ENCODE measurements at regions not wholly inside any gene's neighbourhood (a gene's known extent, or its start where the extent isn't known, plus 50 kb on each side); places are given as distances from the start of the nearest gene placed in this dataset.

DNA sequence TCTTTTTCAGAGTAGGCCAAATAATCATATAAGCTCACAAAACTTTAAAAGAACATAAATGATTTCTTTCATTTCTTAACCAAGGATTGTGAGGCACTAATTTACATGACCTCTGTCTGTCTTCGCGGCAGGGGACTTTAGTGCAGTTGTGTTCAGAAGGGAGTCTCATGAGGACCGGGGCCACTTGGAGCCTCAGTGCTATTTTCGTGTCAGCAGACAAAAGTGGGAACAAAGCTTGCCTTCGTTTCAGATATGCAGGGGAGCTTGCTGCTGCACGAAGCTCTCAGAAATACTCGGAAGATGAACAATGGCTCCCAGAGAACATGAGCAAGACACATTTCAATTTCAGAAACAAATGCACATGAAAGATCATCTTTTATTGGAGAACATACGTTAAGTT lies 497.0 kb downstream of the CDH26 start:
- no peak for DNase-seq

DNA sequence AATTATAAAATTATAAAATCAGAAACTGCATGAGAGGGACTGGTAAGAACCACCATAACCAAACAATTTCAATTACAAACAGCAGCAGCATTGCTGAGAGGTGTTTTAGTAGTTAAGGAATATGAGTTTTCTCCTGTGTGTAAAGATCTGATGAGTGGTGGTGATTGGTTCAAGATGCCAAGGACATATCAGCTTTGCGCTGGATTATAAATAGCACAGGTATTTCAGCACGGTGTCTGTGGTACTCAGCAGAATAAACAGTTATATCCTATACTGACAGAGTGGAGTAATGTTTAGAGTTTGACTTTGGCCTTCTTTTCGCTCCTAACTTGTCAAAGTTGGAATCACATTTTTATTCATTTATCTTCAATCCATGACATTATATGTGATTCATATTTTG lies 501.0 kb downstream of the CDH26 start:
- DNase-seq: no peak

DNA sequence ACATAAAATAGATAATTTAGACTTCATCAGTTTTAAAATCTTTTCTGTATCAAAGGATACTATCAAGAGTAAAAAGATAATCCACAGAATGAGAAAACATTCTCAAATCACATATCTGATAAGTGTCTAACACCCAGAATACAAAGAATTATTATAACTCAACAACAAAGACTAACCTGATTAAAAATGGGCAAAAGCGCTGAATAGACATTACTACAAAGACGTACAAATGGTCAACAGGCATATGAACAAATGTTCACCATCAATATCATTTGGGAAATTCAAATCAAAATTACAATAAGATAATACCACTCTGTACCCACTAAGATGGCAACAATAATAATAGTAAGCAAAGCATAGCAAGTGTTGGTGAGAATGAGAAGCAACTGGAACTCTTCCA lies 503.8 kb downstream of the CDH26 start:
- no peak for DNase-seq

- DNase-seq: no peak
Measured at GRCh38 chr20:60463798-60464197, 505.6 kb downstream of the CDH26 start.

DNA sequence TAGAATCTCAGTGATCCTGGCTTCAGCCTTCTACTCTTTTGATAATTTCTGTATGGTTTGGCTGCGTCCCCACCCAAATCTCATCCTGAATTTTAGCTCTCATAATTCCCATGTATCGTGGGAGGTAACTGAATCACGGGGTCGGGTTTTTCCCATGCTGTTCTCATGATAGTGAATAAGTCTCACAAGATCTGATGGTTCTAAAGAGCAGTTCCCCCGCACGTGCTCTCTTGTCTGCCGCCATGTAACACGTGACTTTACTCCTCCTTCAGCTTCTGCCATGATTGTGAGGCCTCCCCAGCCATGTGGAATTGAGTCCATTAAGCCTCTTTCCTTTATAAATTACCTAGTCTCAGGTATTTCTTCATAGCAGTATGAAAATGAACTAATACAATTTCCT lies 507.2 kb downstream of the CDH26 start:
- DNase-seq: no peak

- DNase-seq: no peak
Measured at GRCh38 chr20:60465993-60466686, 507.9 kb downstream of the CDH26 start.

GRCh38 chr20:60466687-60467022 lies 508.4 kb downstream of the CDH26 start:
- DNase-seq: no peak

DNA sequence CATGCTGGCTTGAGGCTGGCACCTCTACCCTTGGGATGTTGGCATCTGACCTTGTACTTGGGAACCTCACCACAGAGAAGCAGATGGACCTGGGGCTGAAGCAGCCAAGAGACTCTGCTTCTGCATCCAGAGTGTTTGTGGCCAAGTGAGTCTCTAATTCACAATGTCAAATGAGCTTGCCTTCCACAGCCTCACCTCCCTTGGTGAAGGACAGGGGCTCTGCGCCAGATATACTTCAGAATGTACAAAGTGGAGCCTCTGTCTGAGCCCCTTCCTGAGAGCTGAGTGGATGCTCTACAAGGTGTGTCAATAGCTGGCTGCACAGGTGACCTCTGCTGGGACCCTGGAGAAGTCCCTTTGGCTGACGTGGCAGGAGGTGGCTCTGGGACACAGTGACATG lies 508.9 kb downstream of the CDH26 start:
- DNase-seq: no peak

GRCh38 chr20:60467771-60468170 lies 509.5 kb downstream of the CDH26 start:
- no peak for DNase-seq

DNA sequence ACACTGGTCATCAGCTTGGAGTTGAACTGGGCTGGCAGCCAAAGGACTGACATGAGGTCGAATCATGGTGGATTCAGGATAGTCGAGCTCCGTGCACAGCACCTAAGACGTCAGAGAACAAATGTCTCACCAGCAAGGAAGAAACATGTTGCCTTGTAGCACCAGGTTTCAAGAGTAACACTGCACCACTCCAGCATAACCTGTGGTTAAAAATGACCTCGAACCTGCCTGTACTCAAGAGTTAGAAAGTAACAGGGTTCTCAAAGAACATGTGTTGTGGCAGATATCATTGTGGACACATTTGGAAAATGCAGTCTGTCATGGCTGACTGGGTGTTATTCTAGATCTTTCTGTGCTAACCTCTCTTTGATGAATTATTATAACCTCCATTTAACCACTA lies 511.6 kb downstream of the CDH26 start:
- DNase-seq: no peak

DNA sequence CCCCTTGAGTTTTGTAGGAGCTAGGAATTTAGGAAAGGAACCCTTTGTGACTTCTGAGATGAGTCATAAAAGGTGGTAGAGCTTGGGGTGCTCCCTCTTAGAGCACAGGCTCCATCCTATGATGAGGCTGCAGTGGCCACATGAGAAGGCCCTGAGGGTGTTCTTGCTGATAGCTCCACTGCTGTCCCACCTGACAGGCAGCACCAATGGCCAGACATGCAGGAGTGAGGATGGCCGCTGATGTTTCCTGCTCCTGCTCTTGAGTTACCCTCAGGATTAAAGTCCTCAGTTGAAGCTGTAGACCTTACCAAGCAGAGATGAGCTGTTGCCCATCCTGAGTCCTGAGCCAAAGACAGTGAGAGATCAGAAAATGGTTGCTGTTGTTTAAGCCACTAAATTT lies 512.1 kb downstream of the CDH26 start:
- no peak for DNase-seq

DNA sequence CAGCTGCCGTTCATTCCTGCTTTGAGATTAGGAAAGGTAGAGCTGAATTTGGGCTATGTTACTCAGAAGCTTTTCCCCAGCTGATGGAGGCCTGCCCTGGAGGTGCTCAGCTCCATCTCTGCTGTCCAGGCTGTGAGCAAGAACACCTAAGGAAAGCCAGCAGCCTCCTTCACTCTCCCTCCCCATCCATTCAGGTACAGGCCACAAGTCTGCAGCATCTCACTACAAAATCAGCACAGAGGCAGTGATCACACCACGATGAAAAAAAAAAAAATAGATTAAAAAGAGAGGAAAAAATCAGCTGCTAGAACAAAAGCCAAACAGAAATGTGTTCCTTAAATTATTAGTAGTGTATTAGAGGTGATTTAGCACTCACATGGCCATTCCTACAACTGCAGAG lies 515.0 kb downstream of the CDH26 start:
- DNase-seq: no peak

DNA sequence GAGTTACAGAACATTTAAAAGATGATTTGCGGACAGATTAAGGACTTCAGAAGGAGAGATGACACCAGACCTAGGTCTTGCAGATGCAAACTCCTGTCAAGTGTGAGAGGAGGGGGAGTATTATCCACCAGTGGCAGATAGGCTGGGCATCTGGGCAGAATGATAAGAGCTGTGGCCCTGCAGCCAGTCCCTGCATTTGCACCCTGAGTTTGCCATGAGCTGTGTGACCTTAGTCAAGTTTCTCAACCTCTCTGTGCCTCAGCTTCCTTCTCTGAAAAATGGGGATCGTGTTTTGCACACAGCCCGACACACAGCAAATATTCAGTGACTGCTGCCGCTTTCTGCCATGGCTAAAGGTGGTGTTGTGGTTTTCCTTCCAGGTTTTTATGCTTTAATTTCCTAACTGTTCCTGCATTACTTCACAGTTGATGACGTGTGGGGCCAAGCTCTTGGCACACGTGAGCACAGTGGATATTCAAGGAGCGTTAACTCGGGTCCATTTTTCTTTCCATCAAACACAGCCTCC lies 516.2 kb downstream of the CDH26 start:
- DNase-seq: no peak

DNA sequence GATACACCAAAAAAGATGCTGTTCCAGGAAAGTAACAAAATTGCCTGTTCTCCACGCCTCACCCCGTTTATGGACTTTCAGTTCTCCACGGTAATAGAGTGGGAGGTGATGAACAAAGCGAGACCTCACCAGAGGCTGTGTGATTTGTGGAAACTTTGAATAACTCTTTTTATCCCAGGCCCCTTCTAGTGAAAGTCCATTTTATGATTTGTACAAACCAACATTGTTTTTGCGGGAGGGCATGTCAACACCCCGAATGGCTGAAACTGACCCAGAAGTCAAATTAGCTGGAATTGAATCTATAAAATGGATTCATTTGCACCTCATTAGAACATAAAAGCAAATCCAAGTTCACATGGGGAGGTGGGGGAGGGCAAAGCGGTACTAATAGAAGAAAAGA lies 517.8 kb downstream of the CDH26 start:
- DNase-seq: no peak

- no peak for DNase-seq
Measured at GRCh38 chr20:60477958-60478357, 519.7 kb downstream of the CDH26 start.

GRCh38 chr20:60478533-60478932 lies 520.3 kb downstream of the CDH26 start:
- no peak for DNase-seq

DNA sequence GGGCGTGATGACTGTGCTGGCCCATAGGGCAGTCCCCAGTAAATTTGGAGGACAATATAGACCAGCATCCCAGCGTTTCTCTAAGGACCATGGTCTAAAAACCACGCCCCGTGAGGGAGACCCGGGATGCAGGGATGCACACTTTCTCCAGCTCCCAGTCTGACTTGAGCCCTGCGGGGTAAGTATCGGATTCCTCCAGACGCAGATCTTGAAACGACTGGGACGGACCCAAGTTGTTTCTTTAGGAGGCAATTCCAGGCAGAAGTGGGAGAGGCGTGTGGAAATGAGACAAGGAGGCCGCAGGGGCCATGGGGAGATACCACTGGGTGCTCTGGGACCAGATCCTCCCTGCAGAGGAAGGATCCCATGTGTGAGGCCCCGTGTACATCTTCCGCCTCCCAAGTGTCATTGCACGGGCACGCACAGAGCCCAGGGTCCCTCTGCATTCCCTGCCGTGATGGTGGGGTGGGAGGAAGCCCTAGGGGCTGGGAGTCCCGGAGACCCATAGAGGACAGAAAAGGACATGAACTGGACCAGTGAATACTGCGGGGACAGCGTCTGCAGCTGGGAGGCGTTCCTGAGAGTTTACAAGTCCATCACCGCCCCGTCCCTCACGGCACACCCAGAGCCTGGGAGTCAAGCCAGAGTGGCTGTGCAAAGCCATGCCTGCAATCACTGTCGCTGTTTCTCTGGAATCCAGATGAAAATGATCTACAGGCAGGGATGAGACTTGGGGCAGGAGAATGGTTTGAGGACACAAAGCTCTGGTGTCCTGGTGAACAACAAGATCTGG lies 522.9 kb downstream of the CDH26 start:
- DNase-seq: no peak

GRCh38 chr20:60481743-60482133 lies 523.5 kb downstream of the CDH26 start:
- DNase-seq: no peak

DNA sequence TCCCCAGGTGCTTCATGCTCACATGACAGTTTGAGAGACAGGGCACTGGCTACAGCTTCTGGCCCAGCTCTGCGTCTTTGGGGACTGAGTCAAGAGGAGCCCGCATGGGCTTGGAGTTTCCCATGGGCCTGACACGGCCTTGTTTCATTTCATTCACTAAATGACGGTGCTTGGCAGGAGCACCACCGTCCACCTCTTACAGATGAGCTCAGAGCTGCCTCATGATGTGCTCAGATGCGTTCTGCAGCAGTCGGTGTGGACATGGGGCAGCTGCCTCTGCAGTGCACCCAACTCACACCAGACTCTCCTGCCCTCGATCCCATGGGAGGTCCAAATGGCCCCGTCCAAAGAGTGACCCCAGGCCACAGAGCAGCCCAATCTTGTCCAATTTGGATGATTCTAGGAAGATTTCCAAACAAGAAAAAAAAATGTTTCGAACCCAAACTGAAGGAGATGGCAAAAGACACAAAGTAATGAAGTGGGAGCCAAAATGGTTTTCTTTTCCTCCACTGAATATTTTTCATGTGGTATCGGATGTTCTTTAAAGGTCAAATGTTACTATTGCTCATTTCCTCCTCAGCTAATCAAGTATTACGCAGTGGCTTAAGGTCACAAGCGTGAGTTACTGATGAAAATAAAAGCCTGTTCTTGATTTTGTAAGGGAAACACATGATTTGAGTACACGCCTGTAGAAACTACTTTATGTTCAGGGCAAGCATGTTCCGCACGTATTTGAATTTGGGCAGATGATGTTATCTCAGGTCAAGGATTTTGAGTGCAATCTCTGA lies 524.2 kb downstream of the CDH26 start:
- no peak for DNase-seq

GRCh38 chr20:60483371-60483770 lies 525.1 kb downstream of the CDH26 start:
- DNase-seq: no peak

GRCh38 chr20:60484316-60484715 lies 526.1 kb downstream of the CDH26 start:
- DNase-seq: no peak

DNA sequence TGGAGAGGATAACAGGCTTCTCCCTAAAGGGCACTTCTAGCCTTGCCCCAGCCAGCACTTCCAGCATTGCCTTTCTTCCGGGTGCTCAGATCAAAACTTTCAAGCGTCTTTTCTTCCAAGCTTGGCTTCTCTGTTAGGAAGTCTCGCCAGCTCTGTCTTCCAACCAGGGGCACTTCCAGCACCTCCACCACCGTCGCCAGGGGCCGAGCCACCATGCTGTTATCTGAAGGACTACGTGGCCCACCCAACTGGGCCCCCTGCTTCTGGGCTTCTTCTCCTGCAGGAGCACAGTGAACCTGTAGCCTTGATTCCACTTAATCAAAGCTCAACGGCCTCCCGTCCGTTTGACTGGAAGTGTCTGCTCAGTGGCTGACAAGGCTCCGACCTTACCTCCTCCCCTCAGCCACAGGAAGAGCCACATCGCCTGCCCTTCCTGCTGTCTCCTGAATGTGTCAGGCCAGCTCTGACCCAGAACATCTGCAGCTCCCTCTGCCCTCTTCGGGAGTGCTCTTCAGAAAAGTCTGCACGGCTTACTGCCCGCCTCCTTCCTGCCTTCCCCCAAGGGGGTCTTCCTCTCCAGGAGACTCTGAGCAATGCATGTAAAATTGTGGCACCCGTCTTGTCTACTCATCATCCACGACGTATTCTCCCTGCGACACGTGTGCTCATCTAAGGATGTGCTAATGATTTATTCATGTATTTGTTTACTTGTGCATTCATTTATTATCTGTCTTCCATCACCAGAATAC lies 527.0 kb downstream of the CDH26 start:
- no peak for DNase-seq

GRCh38 chr20:60486315-60486714 lies 528.1 kb downstream of the CDH26 start:
- DNase-seq: no peak

Measured in DMS 273 treated with DMSO at 0.1 percent for 48 hours (cell line).